HG03342 (cell line): ENCODE measurements at regions not wholly inside any gene's neighbourhood (a gene's known extent, or its start where the extent isn't known, plus 50 kb on each side); places are given as distances from the start of the nearest gene placed in this dataset.
"Not testable (repeated sequence)": the region's sequence is repeated elsewhere in the genome, so short reads cannot be mapped to it uniquely, and the experiment has no call there.

Source experiments
- ATAC-seq: cut with Tn5 transposase; IDR thresholded peaks from one replicate; pipeline ENCODE4 v1.9.1; 2021; ENCODE audit warnings: mild to moderate bottlenecking, moderate library complexity; ENCODE audit not compliant: unreplicated experiment

- not testable (repeated sequence) for ATAC-seq
These were observed 824.7 kb downstream of the LRRTM4 start for GRCh38 chr2:76697439-76697838.

- ATAC-seq = no peak
These were observed 829.3 kb downstream of the LRRTM4 start for GRCh38 chr2:76692908-76693307.

- ATAC-seq = no peak
These were observed 833.4 kb downstream of the LRRTM4 start for GRCh38 chr2:76688732-76689131.

GRCh38 chr2:76687923-76688322 lies 834.3 kb downstream of the LRRTM4 start:
- no peak for ATAC-seq

GRCh38 chr2:76684756-76685155 lies 837.4 kb downstream of the LRRTM4 start:
- ATAC-seq = no peak

GRCh38 chr2:76679025-76679396 lies 843.2 kb downstream of the LRRTM4 start:
- ATAC-seq = no peak

GRCh38 chr2:76678383-76679024 lies 843.7 kb downstream of the LRRTM4 start:
- no peak for ATAC-seq

- ATAC-seq = no peak
These were observed 847.0 kb downstream of the LRRTM4 start for GRCh38 chr2:76675212-76675611.

GRCh38 chr2:76672798-76673197 lies 849.4 kb downstream of the LRRTM4 start:
- ATAC-seq = no peak

GRCh38 chr2:76669966-76670465 lies 852.2 kb downstream of the LRRTM4 start:
- ATAC-seq = no peak

GRCh38 chr2:76668279-76668678 lies 853.9 kb downstream of the LRRTM4 start:
- no peak for ATAC-seq

GRCh38 chr2:76667821-76668271 lies 854.3 kb downstream of the LRRTM4 start:
- ATAC-seq = no peak

GRCh38 chr2:76642129-76642528 lies 880.0 kb downstream of the LRRTM4 start:
- ATAC-seq = no peak

GRCh38 chr2:76641506-76641905 lies 880.7 kb downstream of the LRRTM4 start:
- no peak for ATAC-seq

GRCh38 chr2:76640905-76641304 lies 881.3 kb downstream of the LRRTM4 start:
- ATAC-seq = no peak

GRCh38 chr2:76639171-76639680 lies 883.0 kb downstream of the LRRTM4 start:
- no peak for ATAC-seq

- ATAC-seq = no peak
These were observed 888.8 kb downstream of the LRRTM4 start for GRCh38 chr2:76633276-76633921.

GRCh38 chr2:76625101-76625500 lies 897.1 kb downstream of the LRRTM4 start:
- no peak for ATAC-seq

- no peak for ATAC-seq
These were observed 902.6 kb upstream of the GCFC2 start for GRCh38 chr2:76613330-76613729.

- ATAC-seq = no peak
These were observed 902.0 kb upstream of the GCFC2 start for GRCh38 chr2:76612764-76613163.

GRCh38 chr2:76610451-76610850 lies 899.7 kb upstream of the GCFC2 start:
- no peak for ATAC-seq

GRCh38 chr2:76599732-76600368 lies 889.1 kb upstream of the GCFC2 start:
- ATAC-seq = peak; percentile 99
